ENCODE measurements at regions not wholly inside any gene's neighbourhood (a gene's known extent, or its start where the extent isn't known, plus 50 kb on each side); places are given as distances from the start of the nearest gene placed in this dataset.

DNA sequence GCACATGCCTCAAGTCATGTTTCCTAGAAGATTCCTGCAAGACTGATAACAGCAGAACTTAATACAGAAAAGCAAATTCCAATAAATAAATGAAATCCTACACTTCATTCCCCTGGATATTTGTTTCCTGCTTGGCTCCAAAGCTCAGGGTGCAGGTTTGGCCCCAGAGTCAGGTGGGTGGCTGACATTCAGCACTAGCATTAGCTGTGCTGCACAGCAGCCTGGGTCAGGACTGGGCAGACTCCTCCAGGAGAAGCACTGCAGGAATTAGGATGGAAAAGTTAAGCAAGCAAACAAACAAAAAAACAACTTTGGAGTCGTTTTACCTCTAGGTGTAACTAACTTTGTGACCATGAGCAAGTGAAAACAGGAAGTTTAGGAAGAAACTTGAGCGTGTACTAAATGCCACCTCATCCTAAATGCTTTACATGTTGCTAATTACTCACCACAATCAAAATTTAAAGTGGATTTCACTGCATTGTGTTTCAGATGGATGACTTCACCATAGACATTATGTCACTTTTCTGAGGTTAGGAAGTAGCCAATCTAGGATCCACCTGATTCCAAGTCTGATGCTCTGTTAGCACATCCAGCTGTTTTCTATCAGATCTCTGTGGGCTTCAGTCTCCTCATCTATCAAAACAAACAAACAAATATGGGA is 239.4 kb downstream of the C7orf25 start:
- Histone ChIP-seq H3K4me3 (ENCODE audit: low read depth in 2 of 2, low read length in 1 of 2) (no peak overlapping the region), H3F3A (replicated peaks; ENCODE audit: insufficient read depth) (peaks cover 8% of the 10 kb centered on the region), H3K36me3 (replicated peaks in 1 of 2; ENCODE audit: control insufficient read depth in 1 of 2, insufficient read depth in 2 of 2, low read length in 1 of 2) (no peaks in the 10 kb centered on the region), H3K9me3 (no peaks in the 10 kb centered on the region), H3K4me1 (ENCODE audit: control insufficient read depth in 1 of 2, insufficient read depth in 2 of 2, low read depth in 1 of 2, low read length in 1 of 2) (peaks cover 0 to 7% of the 10 kb centered on the region in 2 experiments; a peak in 1 of 4 replicates), H3K4me2 (no peak overlapping the region), H3K27me3 (ENCODE audit: insufficient read depth) (no peaks in the 10 kb centered on the region; the same call in 1 of the 2 replicates), H4K20me1 (ENCODE audit: insufficient read depth) (peaks cover under 1% of the 10 kb centered on the region; the same call in 1 of the 2 replicates), H2AFZ (ENCODE audit: low read depth) (no peak overlapping the region), H3K79me2 (ENCODE audit: insufficient read depth) (no peaks in the 10 kb centered on the region), H3K9me2 (no peaks in the 10 kb centered on the region), H3K27ac (ENCODE audit: low read depth in 2 of 2, low read length in 1 of 2) (no peak overlapping the region), H3K9ac (no peak overlapping the region)
- DNase-seq: no peak
- CTCF ChIA-PET: no interaction called here
- POLR2A ChIA-PET: no interaction called here
- no peak for TF ChIP-seq FOXJ3 (CRISPR knock-in tag; IDR thresholded peaks at IDR 0.05)
- WGBS (ENCODE audit: low lambda C conversion rate): 2% methylated on average over 2 of the region's 2 CpGs

DNA sequence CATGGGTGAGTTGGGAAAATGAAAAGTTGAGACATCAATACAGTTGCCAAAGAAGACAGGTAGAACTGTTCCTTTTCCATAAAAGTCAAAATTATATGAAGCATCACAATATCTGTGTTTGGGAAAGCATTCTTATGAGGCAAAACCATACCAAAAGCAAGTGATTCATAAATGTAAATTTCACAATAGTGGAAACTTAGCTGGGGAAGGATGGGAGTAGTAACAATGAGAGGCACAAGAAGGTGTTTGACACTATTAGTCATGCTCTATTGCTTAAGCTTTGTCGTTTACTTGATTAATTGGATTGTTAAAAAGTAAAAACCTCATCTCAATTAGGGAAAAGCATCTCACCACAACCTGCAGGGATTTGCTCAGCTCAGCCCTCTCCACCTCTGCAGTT is 240.2 kb downstream of the C7orf25 start:
- Histone ChIP-seq H3F3A (replicated peaks; ENCODE audit: insufficient read depth) (no peaks in the 10 kb centered on the region), H3K9me3 (peaks cover 5% of the 10 kb centered on the region; the same call in 1 of the 2 replicates), H3K9ac (no peak overlapping the region), H3K27me3 (ENCODE audit: insufficient read depth) (no peaks in the 10 kb centered on the region; the same call in 1 of the 2 replicates), H3K79me2 (ENCODE audit: insufficient read depth) (no peaks in the 10 kb centered on the region), H3K4me3 (ENCODE audit: low read depth in 2 of 2, low read length in 1 of 2) (no peak overlapping the region), H3K36me3 (replicated peaks in 1 of 2; ENCODE audit: control insufficient read depth in 1 of 2, insufficient read depth in 2 of 2, low read length in 1 of 2) (no peaks in the 10 kb centered on the region), H3K9me2 (no peaks in the 10 kb centered on the region), H4K20me1 (ENCODE audit: insufficient read depth) (no peaks in the 10 kb centered on the region), H3K4me2 (no peak overlapping the region), H3K4me1 (ENCODE audit: control insufficient read depth in 1 of 2, insufficient read depth in 2 of 2, low read depth in 1 of 2, low read length in 1 of 2) (no peaks in the 10 kb centered on the region), H3K27ac (ENCODE audit: low read depth in 2 of 2, low read length in 1 of 2) (no peak overlapping the region), H2AFZ (ENCODE audit: low read depth) (no peak overlapping the region)
- no peak for DNase-seq
- CTCF ChIA-PET: no interaction called here
- 0% methylated on average over 1 of the region's 1 CpG for WGBS (ENCODE audit: low lambda C conversion rate)
- POLR2A ChIA-PET: no interaction called here
- TF ChIP-seq, protein P1, sequence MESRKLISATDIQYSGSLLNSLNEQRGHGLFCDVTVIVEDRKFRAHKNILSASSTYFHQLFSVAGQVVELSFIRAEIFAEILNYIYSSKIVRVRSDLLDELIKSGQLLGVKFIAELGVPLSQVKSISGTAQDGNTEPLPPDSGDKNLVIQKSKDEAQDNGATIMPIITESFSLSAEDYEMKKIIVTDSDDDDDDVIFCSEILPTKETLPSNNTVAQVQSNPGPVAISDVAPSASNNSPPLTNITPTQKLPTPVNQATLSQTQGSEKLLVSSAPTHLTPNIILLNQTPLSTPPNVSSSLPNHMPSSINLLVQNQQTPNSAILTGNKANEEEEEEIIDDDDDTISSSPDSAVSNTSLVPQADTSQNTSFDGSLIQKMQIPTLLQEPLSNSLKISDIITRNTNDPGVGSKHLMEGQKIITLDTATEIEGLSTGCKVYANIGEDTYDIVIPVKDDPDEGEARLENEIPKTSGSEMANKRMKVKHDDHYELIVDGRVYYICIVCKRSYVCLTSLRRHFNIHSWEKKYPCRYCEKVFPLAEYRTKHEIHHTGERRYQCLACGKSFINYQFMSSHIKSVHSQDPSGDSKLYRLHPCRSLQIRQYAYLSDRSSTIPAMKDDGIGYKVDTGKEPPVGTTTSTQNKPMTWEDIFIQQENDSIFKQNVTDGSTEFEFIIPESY (IDR thresholded peaks at IDR 0.05; ENCODE audit: borderline replicate concordance, low read depth): no peak
- TF ChIP-seq, protein P2, sequence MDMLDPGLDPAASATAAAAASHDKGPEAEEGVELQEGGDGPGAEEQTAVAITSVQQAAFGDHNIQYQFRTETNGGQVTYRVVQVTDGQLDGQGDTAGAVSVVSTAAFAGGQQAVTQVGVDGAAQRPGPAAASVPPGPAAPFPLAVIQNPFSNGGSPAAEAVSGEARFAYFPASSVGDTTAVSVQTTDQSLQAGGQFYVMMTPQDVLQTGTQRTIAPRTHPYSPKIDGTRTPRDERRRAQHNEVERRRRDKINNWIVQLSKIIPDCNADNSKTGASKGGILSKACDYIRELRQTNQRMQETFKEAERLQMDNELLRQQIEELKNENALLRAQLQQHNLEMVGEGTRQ (IDR thresholded peaks at IDR 0.05; ENCODE audit: borderline replicate concordance, low read depth, low read length): no peak
- TF ChIP-seq ELF1 (IDR thresholded peaks at IDR 0.05) (no peak), FOXJ3 (CRISPR knock-in tag; IDR thresholded peaks at IDR 0.05) (no peak), YY1 (IDR thresholded peaks at IDR 0.05; ENCODE audit: low read depth) (no peak), RXRA (IDR thresholded peaks at IDR 0.05; ENCODE audit: borderline replicate concordance, low read depth) (no peak), TEAD4 (IDR thresholded peaks at IDR 0.05; ENCODE audit: borderline replicate concordance, insufficient read depth) (no peak), EZH2phosphoT487 (IDR thresholded peaks at IDR 0.05; ENCODE audit: borderline replicate concordance, low read depth) (no peak), POLR2AphosphoS5 (IDR thresholded peaks at IDR 0.05; ENCODE audit: low read depth, low read length) (no peak), NRF1 (IDR thresholded peaks at IDR 0.05; ENCODE audit: low read depth, low read length) (no peak), GABPA (IDR thresholded peaks at IDR 0.05; ENCODE audit: low read depth) (no peak), MXI1 (IDR thresholded peaks at IDR 0.05; ENCODE audit: low read depth, low read length) (no peak), RAD21 (IDR thresholded peaks at IDR 0.05; ENCODE audit: low read length) (no peak), GATA2 (CRISPR knock-in tag; IDR thresholded peaks at IDR 0.05) (no peak), NFIC (IDR thresholded peaks at IDR 0.05; ENCODE audit: borderline replicate concordance) (no peak)
- TF ChIP-seq, protein P3, sequence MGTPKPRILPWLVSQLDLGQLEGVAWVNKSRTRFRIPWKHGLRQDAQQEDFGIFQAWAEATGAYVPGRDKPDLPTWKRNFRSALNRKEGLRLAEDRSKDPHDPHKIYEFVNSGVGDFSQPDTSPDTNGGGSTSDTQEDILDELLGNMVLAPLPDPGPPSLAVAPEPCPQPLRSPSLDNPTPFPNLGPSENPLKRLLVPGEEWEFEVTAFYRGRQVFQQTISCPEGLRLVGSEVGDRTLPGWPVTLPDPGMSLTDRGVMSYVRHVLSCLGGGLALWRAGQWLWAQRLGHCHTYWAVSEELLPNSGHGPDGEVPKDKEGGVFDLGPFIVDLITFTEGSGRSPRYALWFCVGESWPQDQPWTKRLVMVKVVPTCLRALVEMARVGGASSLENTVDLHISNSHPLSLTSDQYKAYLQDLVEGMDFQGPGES (IDR thresholded peaks at IDR 0.05; ENCODE audit: low read depth, low read length): no peak
- TF ChIP-seq, protein P4, sequence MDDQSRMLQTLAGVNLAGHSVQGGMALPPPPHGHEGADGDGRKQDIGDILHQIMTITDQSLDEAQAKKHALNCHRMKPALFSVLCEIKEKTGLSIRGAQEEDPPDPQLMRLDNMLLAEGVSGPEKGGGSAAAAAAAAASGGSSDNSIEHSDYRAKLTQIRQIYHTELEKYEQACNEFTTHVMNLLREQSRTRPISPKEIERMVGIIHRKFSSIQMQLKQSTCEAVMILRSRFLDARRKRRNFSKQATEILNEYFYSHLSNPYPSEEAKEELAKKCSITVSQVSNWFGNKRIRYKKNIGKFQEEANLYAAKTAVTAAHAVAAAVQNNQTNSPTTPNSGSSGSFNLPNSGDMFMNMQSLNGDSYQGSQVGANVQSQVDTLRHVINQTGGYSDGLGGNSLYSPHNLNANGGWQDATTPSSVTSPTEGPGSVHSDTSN (IDR thresholded peaks at IDR 0.05): no peak
- TF ChIP-seq, protein P5, sequence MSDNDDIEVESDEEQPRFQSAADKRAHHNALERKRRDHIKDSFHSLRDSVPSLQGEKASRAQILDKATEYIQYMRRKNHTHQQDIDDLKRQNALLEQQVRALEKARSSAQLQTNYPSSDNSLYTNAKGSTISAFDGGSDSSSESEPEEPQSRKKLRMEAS (IDR thresholded peaks at IDR 0.05; ENCODE audit: low read depth): no peak

All from SK-N-SH (cell line).